ENCODE measurements at regions not wholly inside any gene's neighbourhood (a gene's known extent, or its start where the extent isn't known, plus 50 kb on each side); places are given as distances from the start of the nearest gene placed in this dataset.

DNA sequence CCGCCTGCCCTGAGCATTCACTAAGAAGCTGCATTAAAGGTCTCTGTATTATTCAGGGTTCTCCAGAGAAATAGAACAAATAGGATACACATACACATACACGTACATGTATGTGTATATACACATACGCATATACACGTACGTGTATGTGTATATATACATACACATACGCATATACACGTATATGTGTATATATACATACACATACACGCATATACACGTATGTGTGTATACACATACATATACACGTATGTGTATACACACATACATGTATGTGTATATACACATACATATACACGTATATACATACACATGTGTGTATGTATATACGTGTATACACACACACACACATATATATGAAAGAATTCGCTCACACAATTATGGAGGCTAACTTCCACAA is 108.9 kb upstream of the BARHL2 start:
- POLR2A ChIA-PET, result no interaction called here
- DNase-seq, result no peak
- WGBS (ENCODE audit: insufficient coverage), result 100% methylated on average over 1 of the region's 13 CpGs
- CTCF ChIA-PET, result no interaction called here
- no peaks in the 10 kb centered on the region for H3K4me1 ChIP-seq (ENCODE audit: control extremely low read depth in 1 of 4, control insufficient read depth in 4 of 4, insufficient read depth in 4 of 4, low read length in 3 of 4)
- H3K4me3 ChIP-seq (ENCODE audit: control insufficient read depth in 1 of 7, extremely low read depth in 1 of 7, insufficient read depth in 4 of 7, low read depth in 2 of 7, low read length in 6 of 7), result no peak overlapping the region
- H3K9me3 ChIP-seq (ENCODE audit: control extremely low read depth in 1 of 5, control insufficient read depth in 4 of 5, insufficient read depth in 2 of 5, low read depth in 1 of 5, low read length in 4 of 5), result peaks cover 0 to 3% (median 0%) of the 10 kb centered on the region in 5 experiments
- H3K27ac ChIP-seq (ENCODE audit: insufficient read depth in 1 of 2, low read depth in 1 of 2, low read length in 2 of 2, poor library complexity in 1 of 2, severe bottlenecking in 2 of 2), result no peak overlapping the region
- no peaks in the 10 kb centered on the region for H3K36me3 ChIP-seq (ENCODE audit: control insufficient read depth in 4 of 4, insufficient read depth in 4 of 4, low read length in 3 of 4)
- H3K27me3 ChIP-seq (replicated peaks in 2 of 5; ENCODE audit: control insufficient read depth in 4 of 5, insufficient read depth in 5 of 5, low read length in 4 of 5), result peaks cover 6 to 65% (median 17%) of the 10 kb centered on the region in 5 experiments

DNA sequence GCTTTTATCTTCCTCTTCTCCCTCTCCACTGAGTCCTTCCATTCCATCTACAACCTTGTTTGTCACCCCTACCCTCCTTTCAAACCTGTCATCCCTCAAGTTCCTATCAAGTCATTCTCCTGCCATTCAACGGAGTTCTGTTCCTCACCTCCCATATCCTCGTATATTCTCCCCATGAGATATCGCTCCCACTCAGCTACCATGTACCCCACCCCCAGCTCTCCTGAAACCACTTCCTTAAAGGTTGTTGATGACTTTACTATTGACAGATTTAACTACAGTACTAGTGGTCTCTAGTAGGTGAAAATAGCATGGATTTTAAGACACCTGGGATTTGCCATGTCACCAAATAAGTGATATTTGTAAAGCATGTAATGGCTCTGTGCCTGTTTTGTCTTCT is 107.4 kb upstream of the BARHL2 start:
- H3K27me3 ChIP-seq (replicated peaks in 2 of 5; ENCODE audit: control insufficient read depth in 4 of 5, insufficient read depth in 5 of 5, low read length in 4 of 5), result peaks cover 3 to 51% (median 15%) of the 10 kb centered on the region in 5 experiments
- peaks cover 0 to 3% (median 0%) of the 10 kb centered on the region in 5 experiments for H3K9me3 ChIP-seq (ENCODE audit: control extremely low read depth in 1 of 5, control insufficient read depth in 4 of 5, insufficient read depth in 2 of 5, low read depth in 1 of 5, low read length in 4 of 5)
- no peaks in the 10 kb centered on the region for H3K36me3 ChIP-seq (ENCODE audit: control insufficient read depth in 4 of 4, insufficient read depth in 4 of 4, low read length in 3 of 4)
- no peak for DNase-seq
- H3K27ac ChIP-seq (ENCODE audit: insufficient read depth in 1 of 2, low read depth in 1 of 2, low read length in 2 of 2, poor library complexity in 1 of 2, severe bottlenecking in 2 of 2), result no peak overlapping the region
- ChIA-PET POLR2A (interaction anchor here (1.0 kb wide), 1 partner anchor 23 kb away, joined by 3 read pairs; no protein-coding TSS in a partner anchor), CTCF (no interaction called here)
- no peaks in the 10 kb centered on the region for H3K4me1 ChIP-seq (ENCODE audit: control extremely low read depth in 1 of 4, control insufficient read depth in 4 of 4, insufficient read depth in 4 of 4, low read length in 3 of 4)
- no peak overlapping the region for H3K4me3 ChIP-seq (ENCODE audit: control insufficient read depth in 1 of 7, extremely low read depth in 1 of 7, insufficient read depth in 4 of 7, low read depth in 2 of 7, low read length in 6 of 7)
- 87% methylated on average over 3 of the region's 3 CpGs for WGBS (ENCODE audit: insufficient coverage)

DNA sequence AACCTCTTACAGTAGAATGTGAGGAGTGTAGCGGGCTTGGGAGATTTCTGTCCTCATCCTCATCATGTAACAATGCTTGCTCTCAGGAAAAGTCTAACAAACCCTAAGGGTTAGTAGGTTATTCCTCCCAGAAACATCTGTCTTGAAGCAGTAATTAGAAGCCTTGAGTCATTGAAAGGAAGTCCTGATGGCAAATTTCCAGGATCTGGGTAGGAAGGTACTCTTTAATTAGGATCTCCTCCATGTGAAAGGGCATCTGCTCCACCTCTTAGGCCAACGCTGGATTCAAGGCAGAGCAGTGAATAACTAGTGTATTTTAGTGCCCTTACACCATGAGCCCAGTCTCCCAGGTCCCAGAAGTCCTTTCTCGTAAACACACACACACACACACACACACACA is 106.6 kb upstream of the BARHL2 start:
- Histone ChIP-seq H3K4me1 (ENCODE audit: control extremely low read depth in 1 of 4, control insufficient read depth in 4 of 4, insufficient read depth in 4 of 4, low read length in 3 of 4) (no peaks in the 10 kb centered on the region), H3K9me3 (ENCODE audit: control extremely low read depth in 1 of 5, control insufficient read depth in 4 of 5, insufficient read depth in 2 of 5, low read depth in 1 of 5, low read length in 4 of 5) (no peaks in the 10 kb centered on the region), H3K36me3 (ENCODE audit: control insufficient read depth in 4 of 4, insufficient read depth in 4 of 4, low read length in 3 of 4) (no peaks in the 10 kb centered on the region), H3K4me3 (ENCODE audit: control insufficient read depth in 1 of 7, extremely low read depth in 1 of 7, insufficient read depth in 4 of 7, low read depth in 2 of 7, low read length in 6 of 7) (no peak overlapping the region), H3K27me3 (replicated peaks in 2 of 5; ENCODE audit: control insufficient read depth in 4 of 5, insufficient read depth in 5 of 5, low read length in 4 of 5) (peaks cover 3 to 43% (median 10%) of the 10 kb centered on the region in 5 experiments), H3K27ac (ENCODE audit: insufficient read depth in 1 of 2, low read depth in 1 of 2, low read length in 2 of 2, poor library complexity in 1 of 2, severe bottlenecking in 2 of 2) (no peak overlapping the region)
- CTCF ChIA-PET, result no interaction called here
- WGBS (ENCODE audit: insufficient coverage), result 100% methylated on average over 2 of the region's 3 CpGs
- POLR2A ChIA-PET, result no interaction called here
- DNase-seq, result no peak

DNA sequence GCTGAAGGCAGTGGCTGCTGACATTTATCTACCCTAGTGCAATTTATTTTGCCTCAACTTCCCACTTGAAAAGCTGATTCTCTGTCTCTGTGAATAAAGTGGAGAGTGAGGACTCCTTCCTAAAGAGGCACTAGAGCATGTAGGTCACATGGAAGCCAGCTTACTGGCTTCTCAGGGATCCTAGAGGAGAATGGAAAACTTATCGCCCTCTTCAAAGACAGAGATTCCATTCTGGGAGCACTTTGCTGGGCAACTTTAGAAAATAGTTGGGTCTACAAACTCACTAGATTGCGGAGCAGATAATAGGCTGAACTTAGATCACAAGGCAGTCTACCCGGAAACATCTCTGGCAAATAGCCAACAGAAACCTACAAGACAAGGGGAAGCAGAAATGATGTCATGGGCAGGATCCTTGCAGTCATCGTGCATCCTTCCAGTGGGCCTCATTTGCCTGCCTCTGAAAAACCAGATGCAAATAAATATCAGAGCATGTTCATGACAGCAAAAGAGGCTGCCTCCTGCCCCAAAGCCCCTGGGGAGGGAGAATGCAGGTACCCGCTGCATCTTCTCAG is 104.8 kb upstream of the BARHL2 start:
- Histone ChIP-seq H3K4me3 (ENCODE audit: control insufficient read depth in 1 of 7, extremely low read depth in 1 of 7, insufficient read depth in 4 of 7, low read depth in 2 of 7, low read length in 6 of 7) (no peak overlapping the region), H3K27me3 (replicated peaks in 2 of 5; ENCODE audit: control insufficient read depth in 4 of 5, insufficient read depth in 5 of 5, low read length in 4 of 5) (peaks cover 0 to 29% (median 6%) of the 10 kb centered on the region in 5 experiments), H3K27ac (ENCODE audit: insufficient read depth in 1 of 2, low read depth in 1 of 2, low read length in 2 of 2, poor library complexity in 1 of 2, severe bottlenecking in 2 of 2) (no peak overlapping the region), H3K36me3 (ENCODE audit: control insufficient read depth in 4 of 4, insufficient read depth in 4 of 4, low read length in 3 of 4) (no peaks in the 10 kb centered on the region), H3K4me1 (ENCODE audit: control extremely low read depth in 1 of 4, control insufficient read depth in 4 of 4, insufficient read depth in 4 of 4, low read length in 3 of 4) (no peaks in the 10 kb centered on the region), H3K9me3 (ENCODE audit: control extremely low read depth in 1 of 5, control insufficient read depth in 4 of 5, insufficient read depth in 2 of 5, low read depth in 1 of 5, low read length in 4 of 5) (no peaks in the 10 kb centered on the region)
- ChIA-PET CTCF (no interaction called here), POLR2A (no interaction called here)
- DNase-seq, result no peak
- WGBS (ENCODE audit: insufficient coverage), result 97% methylated on average over 4 of the region's 5 CpGs

DNA sequence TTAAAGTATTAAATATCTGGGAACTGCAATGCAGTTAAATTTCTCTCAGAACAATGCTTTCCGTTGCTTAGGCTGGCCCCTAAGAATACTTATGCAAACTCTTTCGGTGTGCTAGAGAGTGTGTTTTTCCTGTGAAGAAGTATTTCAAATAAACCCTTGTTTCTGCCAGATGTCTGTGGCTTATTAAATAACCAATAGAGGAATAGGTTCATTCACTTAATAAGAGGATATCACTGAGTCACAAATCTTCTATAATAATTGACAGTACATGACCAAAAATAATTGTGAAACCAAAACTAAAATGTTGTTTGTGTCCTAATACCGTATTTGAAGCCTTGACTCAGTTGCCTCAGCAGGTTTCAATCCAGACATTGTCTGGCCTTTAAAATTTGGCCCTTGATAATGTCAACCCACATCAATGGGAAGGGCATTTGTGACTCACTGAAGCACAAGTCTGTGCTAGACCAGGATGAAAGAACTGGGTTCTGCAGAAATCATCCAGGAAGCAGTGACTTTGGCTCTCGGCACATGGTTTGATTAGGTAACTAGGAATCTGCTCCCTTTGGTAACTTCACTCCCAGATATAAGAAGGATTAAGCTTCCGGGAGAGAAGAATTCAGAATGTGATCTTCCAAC is 104.2 kb upstream of the BARHL2 start:
- Histone ChIP-seq H3K27me3 (replicated peaks in 2 of 5; ENCODE audit: control insufficient read depth in 4 of 5, insufficient read depth in 5 of 5, low read length in 4 of 5) (peaks cover 0 to 25% (median 8%) of the 10 kb centered on the region in 5 experiments), H3K36me3 (ENCODE audit: control insufficient read depth in 4 of 4, insufficient read depth in 4 of 4, low read length in 3 of 4) (no peaks in the 10 kb centered on the region), H3K9me3 (ENCODE audit: control extremely low read depth in 1 of 5, control insufficient read depth in 4 of 5, insufficient read depth in 2 of 5, low read depth in 1 of 5, low read length in 4 of 5) (no peaks in the 10 kb centered on the region), H3K4me3 (ENCODE audit: control insufficient read depth in 1 of 7, extremely low read depth in 1 of 7, insufficient read depth in 4 of 7, low read depth in 2 of 7, low read length in 6 of 7) (no peak overlapping the region), H3K4me1 (ENCODE audit: control extremely low read depth in 1 of 4, control insufficient read depth in 4 of 4, insufficient read depth in 4 of 4, low read length in 3 of 4) (no peaks in the 10 kb centered on the region), H3K27ac (ENCODE audit: insufficient read depth in 1 of 2, low read depth in 1 of 2, low read length in 2 of 2, poor library complexity in 1 of 2, severe bottlenecking in 2 of 2) (no peak overlapping the region)
- WGBS (ENCODE audit: insufficient coverage), result 100% methylated on average over 2 of the region's 5 CpGs
- no peak for DNase-seq
- ChIA-PET CTCF (no interaction called here), POLR2A (no interaction called here)

DNA sequence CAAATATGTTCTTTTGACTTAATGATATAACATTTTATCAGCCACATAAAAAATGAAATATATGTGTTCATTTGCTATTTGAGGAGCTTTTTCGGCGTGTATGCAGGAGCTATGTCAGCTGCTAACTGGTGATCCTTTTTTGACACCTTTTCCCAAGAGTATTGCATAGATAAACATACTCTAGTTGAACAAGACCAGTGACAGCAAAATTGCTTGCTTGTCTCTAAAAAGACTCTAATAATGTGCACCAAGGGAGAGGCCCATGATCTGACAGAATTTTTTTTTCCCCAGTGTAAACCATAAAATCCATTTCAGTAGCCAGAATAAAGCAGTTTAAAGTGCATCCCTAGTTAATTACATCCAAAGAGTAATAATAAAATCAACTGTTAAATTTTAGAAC is 103.6 kb upstream of the BARHL2 start:
- Histone ChIP-seq H3K9me3 (ENCODE audit: control extremely low read depth in 1 of 5, control insufficient read depth in 4 of 5, insufficient read depth in 2 of 5, low read depth in 1 of 5, low read length in 4 of 5) (no peaks in the 10 kb centered on the region), H3K27ac (ENCODE audit: insufficient read depth in 1 of 2, low read depth in 1 of 2, low read length in 2 of 2, poor library complexity in 1 of 2, severe bottlenecking in 2 of 2) (no peak overlapping the region), H3K4me1 (ENCODE audit: control extremely low read depth in 1 of 4, control insufficient read depth in 4 of 4, insufficient read depth in 4 of 4, low read length in 3 of 4) (no peaks in the 10 kb centered on the region), H3K36me3 (ENCODE audit: control insufficient read depth in 4 of 4, insufficient read depth in 4 of 4, low read length in 3 of 4) (no peaks in the 10 kb centered on the region), H3K4me3 (ENCODE audit: control insufficient read depth in 1 of 7, extremely low read depth in 1 of 7, insufficient read depth in 4 of 7, low read depth in 2 of 7, low read length in 6 of 7) (no peak overlapping the region), H3K27me3 (replicated peaks in 2 of 5; ENCODE audit: control insufficient read depth in 4 of 5, insufficient read depth in 5 of 5, low read length in 4 of 5) (peaks cover 0 to 25% (median 9%) of the 10 kb centered on the region in 5 experiments)
- DNase-seq, result no peak
- 100% methylated on average over 1 of the region's 2 CpGs for WGBS (ENCODE audit: insufficient coverage)
- CTCF ChIA-PET, result no interaction called here
- POLR2A ChIA-PET, result no interaction called here

DNA sequence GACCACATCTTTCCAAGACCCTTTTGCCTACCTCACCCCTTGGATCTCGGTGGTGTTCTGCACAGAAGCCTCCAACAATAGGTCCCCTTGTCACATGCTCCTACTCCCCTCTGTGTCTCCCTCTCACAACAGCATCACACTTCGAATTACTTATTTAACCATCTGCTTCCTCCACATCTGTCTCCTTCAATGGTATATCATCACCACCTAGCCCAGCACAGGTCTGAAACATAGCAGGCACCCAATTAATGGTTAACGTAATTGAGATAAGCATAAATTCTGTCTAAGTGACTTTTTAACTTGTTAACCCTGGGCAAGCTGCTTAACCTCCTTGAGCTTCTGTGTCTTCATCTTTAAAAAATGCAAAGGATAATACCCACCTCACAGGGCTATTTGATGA is 100.3 kb upstream of the BARHL2 start:
- peaks cover 0 to 11% (median 6%) of the 10 kb centered on the region in 5 experiments for H3K27me3 ChIP-seq (replicated peaks in 2 of 5; ENCODE audit: control insufficient read depth in 4 of 5, insufficient read depth in 5 of 5, low read length in 4 of 5)
- no peak for DNase-seq
- no peaks in the 10 kb centered on the region for H3K4me1 ChIP-seq (ENCODE audit: control extremely low read depth in 1 of 4, control insufficient read depth in 4 of 4, insufficient read depth in 4 of 4, low read length in 3 of 4)
- no peak overlapping the region for H3K27ac ChIP-seq (ENCODE audit: insufficient read depth in 1 of 2, low read depth in 1 of 2, low read length in 2 of 2, poor library complexity in 1 of 2, severe bottlenecking in 2 of 2)
- H3K4me3 ChIP-seq (ENCODE audit: control insufficient read depth in 1 of 7, extremely low read depth in 1 of 7, insufficient read depth in 4 of 7, low read depth in 2 of 7, low read length in 6 of 7), result no peak overlapping the region
- no peaks in the 10 kb centered on the region for H3K9me3 ChIP-seq (ENCODE audit: control extremely low read depth in 1 of 5, control insufficient read depth in 4 of 5, insufficient read depth in 2 of 5, low read depth in 1 of 5, low read length in 4 of 5)
- POLR2A ChIA-PET, result interaction anchor here (0.5 kb wide), 1 partner anchor 15 kb away, joined by 3 read pairs; no protein-coding TSS in a partner anchor
- CTCF ChIA-PET, result no interaction called here
- no peaks in the 10 kb centered on the region for H3K36me3 ChIP-seq (ENCODE audit: control insufficient read depth in 4 of 4, insufficient read depth in 4 of 4, low read length in 3 of 4)
- 95% methylated on average over 2 of the region's 3 CpGs for WGBS (ENCODE audit: insufficient coverage)
